ENCODE measurements at regions not wholly inside any gene's neighbourhood (a gene's known extent, or its start where the extent isn't known, plus 50 kb on each side); places are given as distances from the start of the nearest gene placed in this dataset.
"Not testable (repeated sequence)": the region's sequence is repeated elsewhere in the genome, so short reads cannot be mapped to it uniquely, and the experiment has no call there.

DNA sequence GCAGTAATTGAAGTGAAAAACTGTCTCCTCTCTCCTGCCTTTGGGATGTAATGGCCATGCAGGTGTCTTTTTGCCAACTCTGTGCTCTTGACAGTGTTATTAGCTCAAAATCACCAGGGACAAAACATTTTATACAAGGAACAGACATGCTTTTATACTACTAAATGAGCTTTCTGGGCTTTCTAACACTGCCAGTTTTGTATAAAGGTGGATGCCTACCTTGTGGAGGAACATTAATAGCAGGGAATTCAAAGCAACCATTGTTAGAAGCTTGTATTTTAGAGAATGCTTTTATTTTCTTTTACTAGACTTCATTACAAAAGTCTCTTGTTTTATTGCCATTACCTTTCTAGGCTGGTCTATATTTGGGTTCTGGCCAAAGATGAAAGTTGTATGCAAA, 54.7 kb upstream of the ARSJ start:
- Mint-ChIP-seq H3K4me1 (ENCODE audit: low read depth) (no peaks in the 10 kb centered on the region), H3K36me3 (ENCODE audit: low read depth) (no peaks in the 10 kb centered on the region), H3K27me3 (ENCODE audit: low read depth) (peaks cover 14% of the 10 kb centered on the region), H3K4me3 (no peak overlapping the region), H3K27ac (no peak overlapping the region), H3K9me3 (no peaks in the 10 kb centered on the region)

- H3K4me1 Mint-ChIP-seq (ENCODE audit: low read depth) = peaks cover 3% of the 10 kb centered on the region
- peaks cover 6% of the 10 kb centered on the region for H3K27me3 Mint-ChIP-seq (ENCODE audit: low read depth)
- no peaks in the 10 kb centered on the region for H3K36me3 Mint-ChIP-seq (ENCODE audit: low read depth)
- no peak overlapping the region for H3K4me3 Mint-ChIP-seq
- no peak overlapping the region for H3K27ac Mint-ChIP-seq
- H3K9me3 Mint-ChIP-seq = no peaks in the 10 kb centered on the region
These were observed 57.0 kb upstream of the ARSJ start for GRCh38 chr4:114036426-114036825.

GRCh38 chr4:114036864-114037263, 57.4 kb upstream of the ARSJ start:
- Mint-ChIP-seq H3K4me3 (no peak overlapping the region), H3K27me3 (ENCODE audit: low read depth) (peaks cover 6% of the 10 kb centered on the region), H3K27ac (no peak overlapping the region), H3K36me3 (ENCODE audit: low read depth) (no peaks in the 10 kb centered on the region), H3K9me3 (no peaks in the 10 kb centered on the region), H3K4me1 (ENCODE audit: low read depth) (peaks cover 3% of the 10 kb centered on the region)

GRCh38 chr4:114037988-114038387, 58.5 kb upstream of the ARSJ start:
- peaks cover 6% of the 10 kb centered on the region for H3K27me3 Mint-ChIP-seq (ENCODE audit: low read depth)
- H3K27ac Mint-ChIP-seq = no peak overlapping the region
- H3K36me3 Mint-ChIP-seq (ENCODE audit: low read depth) = no peaks in the 10 kb centered on the region

GRCh38 chr4:114038762-114039387, 59.4 kb upstream of the ARSJ start:
- Mint-ChIP-seq H3K4me1 (ENCODE audit: low read depth) (peaks cover 3% of the 10 kb centered on the region), H3K4me3 (no peak overlapping the region)

More at GRCh38 chr4:114037988-114038387, 58.5 kb upstream of the ARSJ start:
- Mint-ChIP-seq H3K4me3 (no peak overlapping the region), H3K9me3 (no peaks in the 10 kb centered on the region), H3K4me1 (ENCODE audit: low read depth) (peaks cover 3% of the 10 kb centered on the region)

GRCh38 chr4:114040319-114041116, 61.1 kb upstream of the ARSJ start:
- no peak overlapping the region for H3K4me3 Mint-ChIP-seq
- peaks cover 3% of the 10 kb centered on the region for H3K4me1 Mint-ChIP-seq (ENCODE audit: low read depth)
- no peaks in the 10 kb centered on the region for H3K27me3 Mint-ChIP-seq (ENCODE audit: low read depth)
- H3K27ac Mint-ChIP-seq = no peak overlapping the region
- no peaks in the 10 kb centered on the region for H3K36me3 Mint-ChIP-seq (ENCODE audit: low read depth)
- H3K9me3 Mint-ChIP-seq = no peaks in the 10 kb centered on the region

More at GRCh38 chr4:114038762-114039387, 59.4 kb upstream of the ARSJ start:
- peaks cover 6% of the 10 kb centered on the region for H3K27me3 Mint-ChIP-seq (ENCODE audit: low read depth)
- H3K36me3 Mint-ChIP-seq (ENCODE audit: low read depth) = no peaks in the 10 kb centered on the region
- H3K27ac Mint-ChIP-seq = no peak overlapping the region
- no peaks in the 10 kb centered on the region for H3K9me3 Mint-ChIP-seq

DNA sequence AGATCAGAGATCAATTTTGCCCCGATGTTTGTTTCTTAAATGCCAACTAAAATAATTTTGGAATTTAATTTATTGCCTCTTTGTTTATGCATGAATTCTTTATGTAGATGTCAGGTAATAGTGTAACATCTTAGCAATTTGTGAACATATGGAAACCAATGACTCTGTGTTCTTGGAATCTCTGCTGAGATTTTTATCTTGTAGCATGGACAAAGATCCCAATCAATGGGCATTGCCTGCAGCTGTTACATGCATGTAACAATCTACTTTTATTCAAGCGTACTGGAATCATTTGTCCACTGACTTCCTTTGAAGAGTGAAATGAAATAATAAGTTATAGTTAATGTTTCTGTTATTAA, 61.6 kb upstream of the ARSJ start:
- Mint-ChIP-seq H3K36me3 (ENCODE audit: low read depth) (no peaks in the 10 kb centered on the region), H3K9me3 (no peaks in the 10 kb centered on the region), H3K4me1 (ENCODE audit: low read depth) (peaks cover 3% of the 10 kb centered on the region), H3K27ac (no peak overlapping the region), H3K4me3 (no peak overlapping the region), H3K27me3 (ENCODE audit: low read depth) (no peaks in the 10 kb centered on the region)

DNA sequence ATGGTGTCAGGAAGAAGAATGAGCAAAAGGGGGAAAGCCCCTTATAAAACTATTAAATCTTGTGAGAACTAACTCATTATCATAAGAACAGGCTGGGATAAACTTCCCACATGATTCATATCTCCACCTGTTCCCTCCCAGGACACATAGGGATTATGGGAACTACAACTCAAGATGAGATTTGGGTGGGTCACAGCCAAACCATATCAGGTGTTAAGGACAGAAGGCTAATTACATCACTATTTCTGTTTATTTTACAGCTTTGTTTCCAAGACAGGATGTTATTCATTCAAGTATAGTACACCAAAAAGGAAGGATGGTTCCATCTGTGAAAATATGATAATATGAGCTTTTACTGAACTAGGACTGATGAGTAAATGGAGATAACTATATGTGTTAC, 63.7 kb upstream of the ARSJ start:
- no peak overlapping the region for H3K27ac Mint-ChIP-seq
- no peaks in the 10 kb centered on the region for H3K9me3 Mint-ChIP-seq
- no peaks in the 10 kb centered on the region for H3K36me3 Mint-ChIP-seq (ENCODE audit: low read depth)
- H3K4me3 Mint-ChIP-seq = no peak overlapping the region
- peaks cover 3% of the 10 kb centered on the region for H3K4me1 Mint-ChIP-seq (ENCODE audit: low read depth)
- no peaks in the 10 kb centered on the region for H3K27me3 Mint-ChIP-seq (ENCODE audit: low read depth)

GRCh38 chr4:114044351-114044750, 64.9 kb upstream of the ARSJ start:
- not testable (repeated sequence) for H3K27ac Mint-ChIP-seq; H3K36me3 Mint-ChIP-seq (ENCODE audit: low read depth); H3K9me3 Mint-ChIP-seq; H3K4me1 Mint-ChIP-seq (ENCODE audit: low read depth); H3K27me3 Mint-ChIP-seq (ENCODE audit: low read depth); H3K4me3 Mint-ChIP-seq

DNA sequence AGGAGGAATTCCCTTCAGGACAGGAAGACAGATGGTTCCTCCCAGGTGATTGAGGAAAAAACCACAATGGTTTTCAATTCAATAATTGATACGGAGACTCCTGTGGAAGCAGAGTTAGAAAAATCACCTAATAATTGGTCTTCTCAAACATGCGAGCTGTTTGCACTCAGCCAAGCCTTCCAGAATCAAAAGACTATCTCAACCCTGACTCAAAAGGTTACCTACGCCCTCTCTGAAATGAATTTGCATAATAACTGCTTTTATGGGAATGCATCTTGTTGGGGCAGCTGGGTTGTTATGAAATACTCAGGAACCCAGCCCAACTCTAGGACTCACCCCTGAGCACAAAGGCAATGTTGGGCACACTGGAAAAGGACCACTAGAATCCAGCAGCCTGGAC, 66.9 kb upstream of the ARSJ start:
- Mint-ChIP-seq H3K4me3 (no peak overlapping the region), H3K27ac (no peak overlapping the region), H3K4me1 (ENCODE audit: low read depth) (no peaks in the 10 kb centered on the region), H3K27me3 (ENCODE audit: low read depth) (no peaks in the 10 kb centered on the region), H3K36me3 (ENCODE audit: low read depth) (no peaks in the 10 kb centered on the region), H3K9me3 (no peaks in the 10 kb centered on the region)

DNA sequence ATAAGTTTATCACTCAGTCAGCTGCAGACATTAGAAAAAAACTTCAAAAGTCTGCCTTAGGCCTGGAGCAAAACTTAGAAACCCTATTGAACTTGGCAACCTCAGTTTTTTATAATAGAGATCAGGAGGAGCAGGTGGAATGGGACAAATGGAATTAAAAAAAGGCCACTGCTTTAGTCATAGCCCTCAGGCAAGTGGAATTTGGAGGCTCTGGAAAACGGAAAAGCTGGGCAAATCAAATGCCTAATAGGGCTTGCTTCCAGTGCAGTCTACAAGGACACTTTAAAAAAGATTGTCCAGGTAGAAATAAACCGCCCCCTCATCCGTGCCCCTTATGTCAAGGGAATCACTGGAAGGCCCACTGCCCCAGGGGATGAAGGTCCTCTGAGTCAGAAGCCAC, 68.7 kb upstream of the ARSJ start:
- not testable (repeated sequence) for H3K27me3 Mint-ChIP-seq (ENCODE audit: low read depth); H3K36me3 Mint-ChIP-seq (ENCODE audit: low read depth); H3K4me1 Mint-ChIP-seq (ENCODE audit: low read depth); H3K27ac Mint-ChIP-seq; H3K9me3 Mint-ChIP-seq; H3K4me3 Mint-ChIP-seq

GRCh38 chr4:114052227-114052626, 72.8 kb upstream of the ARSJ start:
- Mint-ChIP-seq H3K4me3 (no peak overlapping the region), H3K27me3 (ENCODE audit: low read depth) (peaks cover 6% of the 10 kb centered on the region), H3K4me1 (ENCODE audit: low read depth) (no peaks in the 10 kb centered on the region), H3K36me3 (ENCODE audit: low read depth) (no peaks in the 10 kb centered on the region), H3K9me3 (peaks cover 17% of the 10 kb centered on the region), H3K27ac (no peak overlapping the region)

GRCh38 chr4:114056599-114056998, 77.2 kb upstream of the ARSJ start:
- no peaks in the 10 kb centered on the region for H3K4me1 Mint-ChIP-seq (ENCODE audit: low read depth)
- H3K36me3 Mint-ChIP-seq (ENCODE audit: low read depth) = no peaks in the 10 kb centered on the region
- peaks cover 10% of the 10 kb centered on the region for H3K27me3 Mint-ChIP-seq (ENCODE audit: low read depth)
- no peak overlapping the region for H3K27ac Mint-ChIP-seq
- H3K4me3 Mint-ChIP-seq = no peak overlapping the region
- H3K9me3 Mint-ChIP-seq = peaks cover 17% of the 10 kb centered on the region

GRCh38 chr4:114057746-114058145, 78.3 kb upstream of the ARSJ start:
- Mint-ChIP-seq H3K4me1 (ENCODE audit: low read depth) (no peaks in the 10 kb centered on the region), H3K9me3 (peaks cover 17% of the 10 kb centered on the region), H3K27ac (no peak overlapping the region), H3K4me3 (no peak overlapping the region), H3K36me3 (ENCODE audit: low read depth) (no peaks in the 10 kb centered on the region), H3K27me3 (ENCODE audit: low read depth) (peaks cover 10% of the 10 kb centered on the region)

GRCh38 chr4:114062499-114062898, 83.1 kb upstream of the ARSJ start:
- peaks cover 4% of the 10 kb centered on the region for H3K27me3 Mint-ChIP-seq (ENCODE audit: low read depth)
- H3K36me3 Mint-ChIP-seq (ENCODE audit: low read depth) = no peaks in the 10 kb centered on the region
- no peaks in the 10 kb centered on the region for H3K4me1 Mint-ChIP-seq (ENCODE audit: low read depth)
- H3K9me3 Mint-ChIP-seq = no peaks in the 10 kb centered on the region
- H3K27ac Mint-ChIP-seq = no peak overlapping the region
- H3K4me3 Mint-ChIP-seq = no peak overlapping the region

Data from T-helper 1 cell treated with Interleukin-12 subunit alpha and Interleukin-12 subunit beta and Interleukin-4 antibody, amounts not matched to agents 30 μg/mL and 1 μg/mL, for 36 hours (primary cell).